ENCODE measurements at regions not wholly inside any gene's neighbourhood (a gene's known extent, or its start where the extent isn't known, plus 50 kb on each side); places are given as distances from the start of the nearest gene placed in this dataset.

DNA sequence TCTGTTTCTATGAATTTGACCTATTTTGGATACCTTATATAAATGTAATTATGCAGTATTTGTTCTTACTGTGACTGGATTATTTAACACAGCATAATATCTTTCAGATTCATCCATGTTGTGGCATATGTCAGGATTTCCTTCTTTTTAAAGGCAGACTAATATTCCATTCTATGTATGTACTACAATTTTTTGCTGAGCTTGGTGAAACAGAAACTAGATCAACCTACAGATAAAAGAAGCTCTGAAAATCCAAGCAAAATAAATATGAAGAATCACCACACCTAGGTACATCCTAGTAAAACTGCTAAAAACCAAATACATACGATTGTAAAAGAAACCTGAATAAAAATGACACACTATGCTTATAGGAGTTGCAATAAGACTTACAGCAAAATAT, 300.5 kb downstream of the HTR7 start:
- no peak for ATAC-seq
- no peak for DNase-seq
- Histone ChIP-seq H3K27ac (no peak overlapping the region), H3K27me3 (no peaks in the 10 kb centered on the region), H3K4me1 (no peaks in the 10 kb centered on the region), H3K4me3 (no peak overlapping the region), H3K36me3 (no peaks in the 10 kb centered on the region), H3K9me3 (no peaks in the 10 kb centered on the region)
- intact Hi-C loops (cut with DNase I) = no loop called here
- WGBS, 2 donors = 65 to 76% methylated on average over 1 of the region's 1 CpG
- no peak for FAIRE-seq
- TF ChIP-seq, protein P1, sequence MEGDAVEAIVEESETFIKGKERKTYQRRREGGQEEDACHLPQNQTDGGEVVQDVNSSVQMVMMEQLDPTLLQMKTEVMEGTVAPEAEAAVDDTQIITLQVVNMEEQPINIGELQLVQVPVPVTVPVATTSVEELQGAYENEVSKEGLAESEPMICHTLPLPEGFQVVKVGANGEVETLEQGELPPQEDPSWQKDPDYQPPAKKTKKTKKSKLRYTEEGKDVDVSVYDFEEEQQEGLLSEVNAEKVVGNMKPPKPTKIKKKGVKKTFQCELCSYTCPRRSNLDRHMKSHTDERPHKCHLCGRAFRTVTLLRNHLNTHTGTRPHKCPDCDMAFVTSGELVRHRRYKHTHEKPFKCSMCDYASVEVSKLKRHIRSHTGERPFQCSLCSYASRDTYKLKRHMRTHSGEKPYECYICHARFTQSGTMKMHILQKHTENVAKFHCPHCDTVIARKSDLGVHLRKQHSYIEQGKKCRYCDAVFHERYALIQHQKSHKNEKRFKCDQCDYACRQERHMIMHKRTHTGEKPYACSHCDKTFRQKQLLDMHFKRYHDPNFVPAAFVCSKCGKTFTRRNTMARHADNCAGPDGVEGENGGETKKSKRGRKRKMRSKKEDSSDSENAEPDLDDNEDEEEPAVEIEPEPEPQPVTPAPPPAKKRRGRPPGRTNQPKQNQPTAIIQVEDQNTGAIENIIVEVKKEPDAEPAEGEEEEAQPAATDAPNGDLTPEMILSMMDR (IDR thresholded peaks at IDR 0.05) = no peak

DNA sequence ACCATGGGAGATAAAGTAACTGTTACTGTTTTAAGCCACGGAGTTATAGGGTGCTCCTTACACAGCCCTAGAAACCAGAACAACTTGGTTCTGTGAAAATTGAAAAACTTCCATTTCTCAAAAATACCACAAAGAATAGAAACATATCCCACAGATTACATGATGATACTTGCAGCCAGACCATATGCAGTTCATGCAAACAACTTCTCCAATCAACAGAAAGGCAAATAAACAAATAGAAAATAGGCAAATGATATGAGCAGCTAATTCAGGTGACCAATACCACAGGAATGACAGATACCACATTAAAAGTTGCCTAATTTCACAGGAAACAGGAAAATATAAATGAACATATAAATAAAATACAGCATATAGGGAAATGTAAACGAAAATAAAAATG, 297.5 kb downstream of the HTR7 start:
- ATAC-seq (no peak), FAIRE-seq (no peak), DNase-seq (no peak)
- Histone ChIP-seq H3K27me3 (no peaks in the 10 kb centered on the region), H3K4me3 (no peak overlapping the region), H3K36me3 (no peaks in the 10 kb centered on the region), H3K4me1 (no peaks in the 10 kb centered on the region), H3K9me3 (no peaks in the 10 kb centered on the region), H3K27ac (no peak overlapping the region)
- WGBS, 2 donors = 40 to 60% methylated on average over 2 of the region's 2 CpGs
- intact Hi-C loops (cut with DNase I) = no loop called here
- TF ChIP-seq, protein P1 (IDR thresholded peaks at IDR 0.05) = no peak

DNA sequence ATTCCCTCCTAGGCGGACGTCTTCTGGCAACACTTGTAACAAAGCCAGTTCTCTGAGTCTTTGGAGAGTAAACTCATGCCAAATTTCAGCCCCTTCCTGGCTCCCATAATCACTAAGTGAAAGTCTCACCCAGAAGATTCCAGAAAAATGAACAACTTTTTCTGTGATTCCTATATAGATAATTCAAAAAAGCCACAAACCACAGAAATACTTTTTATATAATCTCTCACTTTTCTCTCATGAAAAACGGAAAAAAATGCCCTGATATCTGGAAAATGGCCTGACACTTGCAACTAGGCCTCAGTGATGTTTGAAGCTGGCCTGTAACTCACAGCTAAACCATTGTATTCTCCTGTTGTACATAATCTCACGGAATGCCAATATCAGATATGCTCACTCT, 296.2 kb downstream of the HTR7 start:
- DNase-seq = no peak
- 25 to 39% methylated on average over 4 of the region's 4 CpGs for WGBS, 2 donors
- Histone ChIP-seq H3K27ac (no peak overlapping the region), H3K27me3 (no peaks in the 10 kb centered on the region), H3K36me3 (no peaks in the 10 kb centered on the region), H3K4me3 (no peak overlapping the region), H3K4me1 (no peaks in the 10 kb centered on the region), H3K9me3 (no peaks in the 10 kb centered on the region)
- TF ChIP-seq, protein P1 (IDR thresholded peaks at IDR 0.05) = no peak
- intact Hi-C loops (cut with DNase I) = no loop called here
- FAIRE-seq = no peak
- ATAC-seq = no peak

DNA sequence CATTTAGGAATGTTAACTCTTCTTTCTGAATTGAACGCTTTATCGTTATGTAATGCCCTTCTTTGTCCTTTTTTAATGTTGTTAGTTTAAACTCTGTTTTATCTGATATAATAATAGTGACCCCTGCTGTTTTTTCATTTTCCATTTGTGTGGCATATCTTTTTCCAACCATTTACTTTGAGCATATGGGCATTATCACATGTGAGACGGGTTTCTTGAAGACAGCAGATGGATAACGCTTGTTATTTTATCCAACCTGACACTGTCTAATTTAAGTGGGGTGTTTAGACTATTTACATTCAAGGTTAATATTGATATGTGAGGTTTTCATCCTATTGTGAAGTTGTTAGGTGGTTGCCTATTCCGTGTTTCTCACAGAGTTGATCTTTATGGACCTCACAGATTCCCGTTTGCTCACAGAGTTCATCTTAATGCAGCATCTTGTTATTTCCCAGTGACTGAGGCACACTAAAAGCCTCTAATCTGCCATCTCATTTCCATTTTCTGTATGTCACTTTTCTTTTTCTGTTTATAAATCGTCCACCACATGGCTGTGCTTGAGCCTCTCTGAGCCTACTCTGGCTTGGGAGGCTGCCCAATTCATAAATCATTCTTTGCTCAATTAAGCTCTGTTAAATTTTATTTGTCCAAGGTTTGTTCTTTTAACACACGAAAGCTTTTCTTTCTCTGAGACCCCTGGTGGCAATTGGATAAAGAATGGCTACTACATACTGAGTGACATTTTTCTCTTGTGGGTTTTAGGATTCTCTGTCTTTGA, 286.2 kb downstream of the HTR7 start:
- intact Hi-C loops (cut with DNase I) = no loop called here
- no peaks in the 10 kb centered on the region for H3K4me1 ChIP-seq
- no peaks in the 10 kb centered on the region for H3K36me3 ChIP-seq
- H3K9me3 ChIP-seq = no peaks in the 10 kb centered on the region
- 55 to 63% methylated on average over 8 of the region's 8 CpGs for WGBS, 2 donors
- H3K27me3 ChIP-seq = no peaks in the 10 kb centered on the region
- TF ChIP-seq, protein P1 (IDR thresholded peaks at IDR 0.05) = no peak
- FAIRE-seq (no peak), DNase-seq (no peak), ATAC-seq (no peak)
- no peak overlapping the region for H3K4me3 ChIP-seq
- no peak overlapping the region for H3K27ac ChIP-seq

DNA sequence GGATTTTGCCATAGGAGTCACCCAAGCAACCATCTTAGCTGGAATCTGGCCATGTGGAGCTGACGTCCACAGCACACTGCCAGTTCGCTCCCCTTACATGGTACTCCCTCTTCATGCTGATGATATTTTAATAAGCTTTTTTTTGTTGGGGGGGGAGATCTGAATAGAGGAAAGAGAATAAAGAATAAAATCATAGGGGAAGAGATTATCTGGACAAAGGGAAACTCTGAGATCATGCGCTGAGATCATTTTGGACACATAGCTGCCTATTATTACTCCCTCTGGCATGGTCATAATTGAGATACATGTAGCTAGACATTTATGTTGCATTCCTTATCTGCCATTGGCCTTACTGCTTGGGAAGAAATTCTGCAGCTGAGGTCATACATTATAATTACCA, 282.7 kb downstream of the HTR7 start:
- FAIRE-seq (no peak), DNase-seq (no peak), ATAC-seq (no peak)
- Histone ChIP-seq H3K27ac (no peak overlapping the region), H3K36me3 (no peaks in the 10 kb centered on the region), H3K27me3 (no peaks in the 10 kb centered on the region), H3K9me3 (no peaks in the 10 kb centered on the region), H3K4me1 (no peaks in the 10 kb centered on the region), H3K4me3 (no peak overlapping the region)
- intact Hi-C loops (cut with DNase I) = no loop called here
- 66 to 74% methylated on average over 3 of the region's 3 CpGs for WGBS, 2 donors
- TF ChIP-seq, protein P1 (IDR thresholded peaks at IDR 0.05) = no peak
